Glutamatergic neuron (in vitro differentiated cells): ENCODE measurements at regions not wholly inside any gene's neighbourhood (a gene's known extent, or its start where the extent isn't known, plus 50 kb on each side); places are given as distances from the start of the nearest gene placed in this dataset.

Experiments used
- DNase-seq: peaks from one replicate; pipeline ENCODE4 v3.0.0; 2022
- H3K27ac Mint-ChIP-seq: one replicate; pipeline ENCODE4 v1.8.0; 2020; ENCODE audit warnings: mild to moderate bottlenecking, mixed read lengths, inconsistent platforms; ENCODE audit not compliant: unreplicated experiment
- H3K27me3 Mint-ChIP-seq: one replicate; pipeline ENCODE4 v1.8.0; 2020; ENCODE audit warnings: mild to moderate bottlenecking, moderate library complexity, mixed read lengths, inconsistent platforms; ENCODE audit not compliant: unreplicated experiment
- H3K36me3 Mint-ChIP-seq: one replicate; pipeline ENCODE4 v1.8.0; 2020; ENCODE audit warnings: mild to moderate bottlenecking, mixed read lengths, inconsistent platforms; ENCODE audit not compliant: unreplicated experiment
- H3K4me1 Mint-ChIP-seq: one replicate; pipeline ENCODE4 v1.8.0; 2020; ENCODE audit warnings: mild to moderate bottlenecking, low read depth, mixed read lengths, inconsistent platforms; ENCODE audit not compliant: unreplicated experiment
- H3K4me3 Mint-ChIP-seq: one replicate; pipeline ENCODE4 v1.8.0; 2020; ENCODE audit warnings: mild to moderate bottlenecking, mixed read lengths, inconsistent platforms; ENCODE audit not compliant: unreplicated experiment
- H3K9me3 Mint-ChIP-seq: one replicate; pipeline ENCODE4 v1.8.0; 2020; ENCODE audit warnings: mild to moderate bottlenecking, moderate library complexity, mixed read lengths, inconsistent platforms; ENCODE audit not compliant: unreplicated experiment
- TF ChIP-seq, protein P1 (sequence below): fragments of 200-600 bp; sonication (generic); IDR thresholded peaks from one replicate; pipeline ENCODE4 v1.5.0; 2021; ENCODE audit not compliant: partially characterized antibody, unreplicated experiment

- no peak overlapping the region for H3K27ac Mint-ChIP-seq
- TF ChIP-seq, protein P1, sequence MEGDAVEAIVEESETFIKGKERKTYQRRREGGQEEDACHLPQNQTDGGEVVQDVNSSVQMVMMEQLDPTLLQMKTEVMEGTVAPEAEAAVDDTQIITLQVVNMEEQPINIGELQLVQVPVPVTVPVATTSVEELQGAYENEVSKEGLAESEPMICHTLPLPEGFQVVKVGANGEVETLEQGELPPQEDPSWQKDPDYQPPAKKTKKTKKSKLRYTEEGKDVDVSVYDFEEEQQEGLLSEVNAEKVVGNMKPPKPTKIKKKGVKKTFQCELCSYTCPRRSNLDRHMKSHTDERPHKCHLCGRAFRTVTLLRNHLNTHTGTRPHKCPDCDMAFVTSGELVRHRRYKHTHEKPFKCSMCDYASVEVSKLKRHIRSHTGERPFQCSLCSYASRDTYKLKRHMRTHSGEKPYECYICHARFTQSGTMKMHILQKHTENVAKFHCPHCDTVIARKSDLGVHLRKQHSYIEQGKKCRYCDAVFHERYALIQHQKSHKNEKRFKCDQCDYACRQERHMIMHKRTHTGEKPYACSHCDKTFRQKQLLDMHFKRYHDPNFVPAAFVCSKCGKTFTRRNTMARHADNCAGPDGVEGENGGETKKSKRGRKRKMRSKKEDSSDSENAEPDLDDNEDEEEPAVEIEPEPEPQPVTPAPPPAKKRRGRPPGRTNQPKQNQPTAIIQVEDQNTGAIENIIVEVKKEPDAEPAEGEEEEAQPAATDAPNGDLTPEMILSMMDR: no peak
- H3K9me3 Mint-ChIP-seq: peaks cover 3% of the 10 kb centered on the region
- H3K4me3 Mint-ChIP-seq: peak overlapping the region; percentile 62
- H3K4me1 Mint-ChIP-seq: no peaks in the 10 kb centered on the region
- no peak for DNase-seq
- H3K27me3 Mint-ChIP-seq: peaks cover 17% of the 10 kb centered on the region
- no peaks in the 10 kb centered on the region for H3K36me3 Mint-ChIP-seq
Observed at GRCh38 chr1:148354913-148355308, 128.2 kb downstream of the PPIAL4G start.

GRCh38 chr1:148354284-148354912 is 128.7 kb downstream of the PPIAL4G start:
- TF ChIP-seq, protein P1: no peak
- peaks cover 17% of the 10 kb centered on the region for H3K27me3 Mint-ChIP-seq

GRCh38 chr1:148353461-148354283 is 129.4 kb downstream of the PPIAL4G start:
- Mint-ChIP-seq H3K4me3 (peak overlapping the region; percentile 74), H3K27me3 (peaks cover 17% of the 10 kb centered on the region), H3K27ac (no peak overlapping the region), H3K9me3 (peaks cover 3% of the 10 kb centered on the region), H3K36me3 (no peaks in the 10 kb centered on the region), H3K4me1 (no peaks in the 10 kb centered on the region)
- no peak for DNase-seq
- TF ChIP-seq, protein P1: no peak

More at GRCh38 chr1:148354284-148354912, 128.7 kb downstream of the PPIAL4G start:
- DNase-seq: no peak
- Mint-ChIP-seq H3K4me1 (no peaks in the 10 kb centered on the region), H3K36me3 (no peaks in the 10 kb centered on the region), H3K27ac (no peak overlapping the region), H3K9me3 (peaks cover 3% of the 10 kb centered on the region), H3K4me3 (peak overlapping the region; percentile 62)

- H3K9me3 Mint-ChIP-seq: peaks cover 3% of the 10 kb centered on the region
- H3K27me3 Mint-ChIP-seq: peaks cover 17% of the 10 kb centered on the region
- no peak overlapping the region for H3K4me3 Mint-ChIP-seq
- DNase-seq: no peak
- H3K4me1 Mint-ChIP-seq: no peaks in the 10 kb centered on the region
- TF ChIP-seq, protein P1: no peak
- no peaks in the 10 kb centered on the region for H3K36me3 Mint-ChIP-seq
- no peak overlapping the region for H3K27ac Mint-ChIP-seq
Observed at GRCh38 chr1:148352470-148353053, 130.5 kb downstream of the PPIAL4G start.
